ENCODE measurements at regions not wholly inside any gene's neighbourhood (a gene's known extent, or its start where the extent isn't known, plus 50 kb on each side); places are given as distances from the start of the nearest gene placed in this dataset.

DNA sequence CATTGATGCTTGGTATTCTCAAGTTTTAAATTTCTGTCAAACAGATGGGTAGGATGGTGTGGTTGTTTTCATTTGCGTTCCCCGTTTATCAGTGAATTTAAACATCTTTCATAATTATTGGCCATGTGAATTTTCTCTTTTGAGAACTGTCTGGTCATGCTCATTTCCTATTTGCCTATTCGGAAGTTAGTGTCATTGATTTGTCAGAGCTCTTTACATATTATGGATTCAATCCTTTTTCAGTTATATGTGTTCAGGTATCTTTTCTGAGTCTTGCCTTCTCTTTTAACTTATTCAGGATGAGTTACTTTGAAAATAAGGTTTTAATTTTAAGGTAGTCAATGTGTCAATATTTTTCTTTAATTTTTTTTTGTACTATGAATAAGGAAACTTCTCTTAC, 315.7 kb downstream of the MN1 start:
- TF ChIP-seq POLR2A (IDR thresholded peaks at IDR 0.05) = no peak
- TF ChIP-seq, protein P1, sequence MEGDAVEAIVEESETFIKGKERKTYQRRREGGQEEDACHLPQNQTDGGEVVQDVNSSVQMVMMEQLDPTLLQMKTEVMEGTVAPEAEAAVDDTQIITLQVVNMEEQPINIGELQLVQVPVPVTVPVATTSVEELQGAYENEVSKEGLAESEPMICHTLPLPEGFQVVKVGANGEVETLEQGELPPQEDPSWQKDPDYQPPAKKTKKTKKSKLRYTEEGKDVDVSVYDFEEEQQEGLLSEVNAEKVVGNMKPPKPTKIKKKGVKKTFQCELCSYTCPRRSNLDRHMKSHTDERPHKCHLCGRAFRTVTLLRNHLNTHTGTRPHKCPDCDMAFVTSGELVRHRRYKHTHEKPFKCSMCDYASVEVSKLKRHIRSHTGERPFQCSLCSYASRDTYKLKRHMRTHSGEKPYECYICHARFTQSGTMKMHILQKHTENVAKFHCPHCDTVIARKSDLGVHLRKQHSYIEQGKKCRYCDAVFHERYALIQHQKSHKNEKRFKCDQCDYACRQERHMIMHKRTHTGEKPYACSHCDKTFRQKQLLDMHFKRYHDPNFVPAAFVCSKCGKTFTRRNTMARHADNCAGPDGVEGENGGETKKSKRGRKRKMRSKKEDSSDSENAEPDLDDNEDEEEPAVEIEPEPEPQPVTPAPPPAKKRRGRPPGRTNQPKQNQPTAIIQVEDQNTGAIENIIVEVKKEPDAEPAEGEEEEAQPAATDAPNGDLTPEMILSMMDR (IDR thresholded peaks at IDR 0.05) = no peak
